ENCODE measurements at regions not wholly inside any gene's neighbourhood (a gene's known extent, or its start where the extent isn't known, plus 50 kb on each side); places are given as distances from the start of the nearest gene placed in this dataset.
A peak's percentile ranks its signal among the peaks of the same experiment; 100 is the strongest.
"Not testable (repeated sequence)": the region's sequence is repeated elsewhere in the genome, so short reads cannot be mapped to it uniquely, and the experiment has no call there.

DNA sequence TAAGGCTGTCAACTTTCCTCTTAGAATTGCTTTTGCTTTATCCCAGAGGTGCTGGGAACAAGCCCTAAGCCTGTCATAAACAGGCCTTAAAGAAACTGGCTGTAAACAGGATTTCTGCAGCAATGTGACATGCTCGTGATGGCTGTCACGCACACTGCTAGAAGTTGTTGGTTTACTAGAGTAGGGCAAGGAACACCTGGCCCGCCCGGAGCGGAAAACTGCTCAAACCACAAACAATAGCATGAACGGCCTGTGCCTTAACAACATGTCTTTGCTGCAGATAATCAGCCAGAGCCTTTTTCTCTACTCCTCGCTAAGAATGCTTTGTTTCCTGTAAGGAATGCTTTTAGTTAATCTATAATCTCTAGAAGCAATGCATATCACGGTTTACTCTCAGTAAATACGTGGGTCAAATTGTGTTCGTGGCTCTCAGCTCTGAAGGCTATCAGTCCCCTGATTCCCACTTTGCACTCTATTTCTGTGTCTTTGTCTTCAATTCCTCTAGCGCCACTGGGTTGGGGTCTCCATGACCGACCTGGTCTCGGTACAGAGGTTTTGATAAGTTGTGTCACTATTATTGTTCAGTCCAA, 318.3 kb downstream of the GLUD2 start:
- Mint-ChIP-seq H3K4me1 (no peaks in the 10 kb centered on the region), H3K9me3 (peaks cover 1% of the 10 kb centered on the region), H3K4me3 (no peak overlapping the region), H3K27me3 (no peaks in the 10 kb centered on the region), H3K36me3 (no peaks in the 10 kb centered on the region), H3K27ac (no peak overlapping the region)
- ATAC-seq (ENCODE audit: low read depth) = no peak
- DNase-seq (ENCODE audit: low spot score in 2 of 2) = no peak

DNA sequence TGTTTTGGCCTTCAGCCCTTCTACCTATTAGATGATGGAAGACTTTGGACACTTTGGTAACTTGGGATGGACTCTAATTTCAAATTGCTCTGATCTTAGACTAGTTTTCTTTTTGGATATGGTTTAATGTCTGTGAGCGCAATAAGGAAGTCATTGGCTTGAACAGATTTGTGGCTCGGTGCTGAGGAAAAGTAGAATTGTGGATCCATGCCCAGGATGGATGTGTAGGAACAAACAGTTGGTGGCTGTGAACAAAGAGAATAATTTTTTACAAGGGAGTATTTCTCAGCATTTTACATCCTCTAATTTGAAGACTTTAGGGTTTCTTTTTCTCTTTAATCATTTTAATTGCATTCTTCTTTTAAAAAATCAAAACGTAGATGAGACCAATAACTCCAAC, 327.1 kb downstream of the GLUD2 start:
- no peaks in the 10 kb centered on the region for H3K4me1 Mint-ChIP-seq
- no peak overlapping the region for H3K27ac Mint-ChIP-seq
- no peak for DNase-seq (ENCODE audit: low spot score in 2 of 2)
- H3K36me3 Mint-ChIP-seq = no peaks in the 10 kb centered on the region
- H3K4me3 Mint-ChIP-seq = no peak overlapping the region
- no peaks in the 10 kb centered on the region for H3K9me3 Mint-ChIP-seq
- ATAC-seq (ENCODE audit: low read depth) = no peak
- no peaks in the 10 kb centered on the region for H3K27me3 Mint-ChIP-seq

DNA sequence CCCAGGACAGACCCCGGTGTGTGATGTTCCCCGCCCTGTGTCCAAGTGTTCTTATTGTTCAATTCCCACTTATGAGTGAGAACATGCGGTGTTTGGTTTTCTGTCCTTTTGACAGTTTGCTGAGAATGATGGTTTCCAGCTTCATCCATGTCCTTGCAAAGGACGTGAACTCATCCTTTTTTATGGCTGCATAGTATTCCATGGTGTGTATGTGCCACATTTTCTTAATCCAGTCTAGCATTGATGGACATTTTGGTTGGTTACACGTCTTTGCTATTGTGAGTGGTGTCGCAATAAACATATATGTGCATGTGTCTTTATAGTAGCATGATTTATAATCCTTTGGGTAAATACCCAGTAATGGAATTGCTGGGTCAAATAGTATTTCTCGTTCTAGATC, 334.5 kb downstream of the GLUD2 start:
- ATAC-seq (ENCODE audit: low read depth); H3K4me3 Mint-ChIP-seq; DNase-seq (ENCODE audit: low spot score in 2 of 2); H3K36me3 Mint-ChIP-seq; H3K9me3 Mint-ChIP-seq; H3K4me1 Mint-ChIP-seq; H3K27me3 Mint-ChIP-seq; H3K27ac Mint-ChIP-seq: not testable (repeated sequence)

- DNase-seq (ENCODE audit: low spot score in 2 of 2) (no peak), ATAC-seq (ENCODE audit: low read depth) (no peak)
- no peaks in the 10 kb centered on the region for H3K4me1 Mint-ChIP-seq
- peaks cover 1% of the 10 kb centered on the region for H3K27me3 Mint-ChIP-seq
- H3K9me3 Mint-ChIP-seq = no peaks in the 10 kb centered on the region
- no peak overlapping the region for H3K27ac Mint-ChIP-seq
- no peaks in the 10 kb centered on the region for H3K36me3 Mint-ChIP-seq
- H3K4me3 Mint-ChIP-seq = no peak overlapping the region
These were observed 342.7 kb downstream of the GLUD2 start for GRCh38 chrX:121389976-121390714.

DNA sequence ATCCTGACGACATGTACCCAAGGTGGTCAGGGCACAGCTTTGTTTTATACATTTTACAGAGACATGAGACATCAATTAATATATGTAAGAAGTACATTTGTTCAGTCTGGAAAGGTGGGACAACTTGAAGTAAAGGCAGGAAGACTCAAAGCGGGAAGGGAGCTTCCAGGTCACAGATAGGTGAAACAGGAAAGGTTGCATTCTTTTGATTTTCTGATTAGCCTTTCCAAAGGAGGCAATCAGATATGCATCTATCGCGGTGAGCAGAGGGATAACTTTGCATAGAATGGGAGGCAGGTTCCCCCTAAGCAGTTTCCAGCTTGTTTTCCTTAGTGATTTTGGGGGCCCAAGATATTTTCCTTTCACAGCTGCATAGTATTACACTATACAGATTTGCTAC, 358.4 kb downstream of the GLUD2 start:
- Mint-ChIP-seq H3K27ac (no peak overlapping the region), H3K27me3 (no peaks in the 10 kb centered on the region), H3K9me3 (peaks cover 1% of the 10 kb centered on the region), H3K36me3 (no peaks in the 10 kb centered on the region), H3K4me1 (no peaks in the 10 kb centered on the region), H3K4me3 (no peak overlapping the region)
- DNase-seq (ENCODE audit: low spot score in 2 of 2) = no peak
- no peak for ATAC-seq (ENCODE audit: low read depth)

DNA sequence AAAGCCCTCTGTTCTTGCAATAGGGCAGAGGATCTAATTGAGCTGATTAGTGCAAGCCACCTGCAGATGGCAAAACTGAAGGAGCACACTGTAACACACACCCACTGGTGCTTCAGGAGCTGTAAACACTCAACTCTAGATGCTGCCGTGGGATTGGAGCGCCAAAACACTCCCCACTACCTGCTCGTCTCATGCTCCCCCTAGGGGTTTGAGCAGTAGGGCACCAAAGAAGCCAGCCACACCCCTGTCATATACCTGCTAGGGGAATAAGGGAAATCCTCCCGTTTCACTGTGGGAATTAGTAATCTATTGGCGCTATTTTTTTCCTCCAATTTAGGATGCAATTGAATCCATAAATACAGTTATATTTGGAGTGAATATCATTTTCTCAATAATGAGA, 360.2 kb downstream of the GLUD2 start:
- H3K27ac Mint-ChIP-seq = no peak overlapping the region
- H3K9me3 Mint-ChIP-seq = peaks cover 1% of the 10 kb centered on the region
- H3K27me3 Mint-ChIP-seq = no peaks in the 10 kb centered on the region
- no peak overlapping the region for H3K4me3 Mint-ChIP-seq
- DNase-seq (ENCODE audit: low spot score in 2 of 2) (no peak), ATAC-seq (ENCODE audit: low read depth) (no peak)
- no peaks in the 10 kb centered on the region for H3K4me1 Mint-ChIP-seq
- no peaks in the 10 kb centered on the region for H3K36me3 Mint-ChIP-seq

- H3K27ac Mint-ChIP-seq; ATAC-seq (ENCODE audit: low read depth); H3K4me3 Mint-ChIP-seq; H3K36me3 Mint-ChIP-seq; H3K9me3 Mint-ChIP-seq; H3K4me1 Mint-ChIP-seq; H3K27me3 Mint-ChIP-seq; DNase-seq (ENCODE audit: low spot score in 2 of 2): not testable (repeated sequence)
These were observed 384.1 kb downstream of the GLUD2 start for GRCh38 chrX:121431514-121431913.

GRCh38 chrX:121433289-121433688, 385.9 kb downstream of the GLUD2 start:
- no peaks in the 10 kb centered on the region for H3K9me3 Mint-ChIP-seq
- DNase-seq (ENCODE audit: low spot score in 2 of 2) = no peak
- H3K4me3 Mint-ChIP-seq = no peak overlapping the region
- no peak for ATAC-seq (ENCODE audit: low read depth)
- H3K27me3 Mint-ChIP-seq = no peaks in the 10 kb centered on the region
- H3K27ac Mint-ChIP-seq = no peak overlapping the region
- no peaks in the 10 kb centered on the region for H3K4me1 Mint-ChIP-seq
- no peaks in the 10 kb centered on the region for H3K36me3 Mint-ChIP-seq

DNA sequence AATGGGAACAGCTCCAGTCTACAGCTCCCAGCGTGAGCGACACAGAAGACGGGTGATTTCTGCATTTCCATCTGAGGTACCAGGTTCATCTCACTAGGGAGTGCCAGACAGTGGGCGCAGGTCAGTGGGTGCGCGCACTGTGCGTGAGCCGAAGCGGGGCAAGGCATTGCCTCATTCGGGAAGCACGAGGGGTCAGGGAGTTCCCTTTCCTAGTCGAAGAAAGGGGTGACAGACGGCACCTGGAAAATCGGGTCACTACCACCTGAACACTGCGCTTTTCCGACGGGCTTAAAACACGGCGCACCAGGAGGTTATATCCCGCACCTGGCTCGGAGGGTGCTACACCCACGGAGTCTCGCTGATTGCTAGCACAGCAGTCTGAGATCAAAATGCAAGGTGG, 390.3 kb downstream of the GLUD2 start:
- not testable (repeated sequence) for H3K4me3 Mint-ChIP-seq; H3K9me3 Mint-ChIP-seq; H3K27ac Mint-ChIP-seq; H3K4me1 Mint-ChIP-seq; H3K27me3 Mint-ChIP-seq; ATAC-seq (ENCODE audit: low read depth); DNase-seq (ENCODE audit: low spot score in 2 of 2); H3K36me3 Mint-ChIP-seq

DNA sequence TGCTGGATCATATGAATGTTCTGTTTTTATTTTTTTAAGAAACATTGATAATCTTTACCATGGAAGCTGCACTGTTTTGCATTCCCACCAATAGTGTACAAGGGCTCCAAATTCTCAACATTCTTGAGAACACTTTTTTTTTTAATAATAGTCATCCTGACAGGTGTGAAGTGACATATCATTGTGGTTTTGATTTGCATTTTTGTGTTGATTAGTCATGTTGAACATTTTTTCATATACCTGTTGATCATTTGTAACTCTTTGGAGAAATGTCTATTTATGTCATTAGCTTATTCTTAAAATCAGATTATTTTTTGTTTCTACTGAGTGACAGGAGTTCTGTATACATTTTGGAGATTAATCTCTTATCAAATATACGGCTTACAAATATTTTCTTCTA, 408.5 kb downstream of the GLUD2 start:
- peak; percentile 55 for ATAC-seq (ENCODE audit: low read depth)
- Mint-ChIP-seq H3K4me1 (peaks cover 3% of the 10 kb centered on the region), H3K4me3 (peak overlapping the region; percentile 62), H3K9me3 (no peaks in the 10 kb centered on the region), H3K36me3 (no peaks in the 10 kb centered on the region), H3K27me3 (no peaks in the 10 kb centered on the region), H3K27ac (peak overlapping the region; percentile 74)
- DNase-seq (ENCODE audit: low spot score in 2 of 2) = no peak

DNA sequence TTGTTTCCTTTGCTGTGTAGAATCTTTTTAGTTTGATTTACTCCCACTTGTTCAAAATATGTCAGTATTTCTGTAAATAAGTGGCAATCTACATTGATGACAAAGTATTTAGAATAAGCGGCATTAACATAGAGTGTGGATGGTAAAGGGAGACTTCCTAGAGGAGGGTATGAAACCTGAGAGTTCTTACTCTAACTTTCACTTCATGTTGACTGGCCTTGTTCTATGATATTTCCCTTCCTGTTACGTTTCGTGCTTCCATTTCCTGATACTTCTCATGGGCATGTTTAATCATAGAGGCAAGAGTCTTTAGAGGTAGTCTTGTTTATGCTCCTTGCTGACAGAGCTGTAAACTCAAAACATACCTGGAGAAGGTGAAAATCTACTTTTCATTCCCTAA, 408.9 kb downstream of the GLUD2 start:
- Mint-ChIP-seq H3K27me3 (no peaks in the 10 kb centered on the region), H3K4me3 (peak overlapping the region; percentile 62), H3K4me1 (peaks cover 3% of the 10 kb centered on the region), H3K36me3 (no peaks in the 10 kb centered on the region), H3K27ac (peak overlapping the region; percentile 74), H3K9me3 (no peaks in the 10 kb centered on the region)
- DNase-seq (ENCODE audit: low spot score in 2 of 2) (no peak), ATAC-seq (ENCODE audit: low read depth) (peak; percentile 69)

GRCh38 chrX:121457096-121457495, 409.7 kb downstream of the GLUD2 start:
- no peak for DNase-seq (ENCODE audit: low spot score in 2 of 2)
- H3K4me1 Mint-ChIP-seq = peaks cover 3% of the 10 kb centered on the region
- H3K27me3 Mint-ChIP-seq = no peaks in the 10 kb centered on the region
- no peak overlapping the region for H3K4me3 Mint-ChIP-seq
- H3K9me3 Mint-ChIP-seq = no peaks in the 10 kb centered on the region
- no peak for ATAC-seq (ENCODE audit: low read depth)
- H3K36me3 Mint-ChIP-seq = no peaks in the 10 kb centered on the region
- H3K27ac Mint-ChIP-seq = no peak overlapping the region

- no peak for ATAC-seq (ENCODE audit: low read depth)
- H3K4me1 Mint-ChIP-seq = no peaks in the 10 kb centered on the region
- H3K27ac Mint-ChIP-seq = no peak overlapping the region
These were observed 432.0 kb downstream of the GLUD2 start for GRCh38 chrX:121479406-121479805.

GRCh38 chrX:121496966-121497365, 449.6 kb downstream of the GLUD2 start:
- no peak for DNase-seq (ENCODE audit: low spot score in 2 of 2)
- ATAC-seq (ENCODE audit: low read depth) = no peak
- Mint-ChIP-seq H3K27me3 (no peaks in the 10 kb centered on the region), H3K27ac (no peak overlapping the region), H3K4me3 (no peak overlapping the region), H3K36me3 (no peaks in the 10 kb centered on the region), H3K4me1 (no peaks in the 10 kb centered on the region), H3K9me3 (no peaks in the 10 kb centered on the region)

More at GRCh38 chrX:121479406-121479805, 432.0 kb downstream of the GLUD2 start:
- no peak overlapping the region for H3K4me3 Mint-ChIP-seq
- H3K9me3 Mint-ChIP-seq = peaks cover 6% of the 10 kb centered on the region
- DNase-seq (ENCODE audit: low spot score in 2 of 2) = no peak
- H3K36me3 Mint-ChIP-seq = no peaks in the 10 kb centered on the region
- no peaks in the 10 kb centered on the region for H3K27me3 Mint-ChIP-seq

DNA sequence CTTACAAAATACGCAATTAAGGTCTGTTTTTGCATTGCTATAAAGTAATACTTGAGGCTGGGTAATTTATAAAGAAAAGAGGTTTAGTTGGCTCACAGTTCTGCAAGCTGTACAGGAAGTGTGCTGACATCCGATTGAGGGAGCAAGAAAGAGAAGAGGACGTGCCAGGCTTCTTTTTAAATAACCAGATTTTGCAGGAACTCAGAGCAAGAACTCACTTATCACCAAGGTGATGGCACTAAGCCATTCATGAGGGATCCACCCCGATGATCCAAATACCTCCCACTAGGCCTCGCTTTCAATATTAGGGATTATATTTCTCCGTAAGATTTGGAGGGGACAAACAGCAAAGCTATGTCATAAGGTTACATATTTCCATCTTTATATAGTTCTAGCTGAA, 456.7 kb downstream of the GLUD2 start:
- no peak for DNase-seq (ENCODE audit: low spot score in 2 of 2)
- Mint-ChIP-seq H3K27me3 (no peaks in the 10 kb centered on the region), H3K4me1 (no peaks in the 10 kb centered on the region), H3K4me3 (no peak overlapping the region), H3K27ac (no peak overlapping the region), H3K9me3 (no peaks in the 10 kb centered on the region), H3K36me3 (no peaks in the 10 kb centered on the region)
- ATAC-seq (ENCODE audit: low read depth) = no peak
